Sciatic nerve (tissue), 2 donors: ENCODE measurements at regions not wholly inside any gene's neighbourhood (a gene's known extent, or its start where the extent isn't known, plus 50 kb on each side); places are given as distances from the start of the nearest gene placed in this dataset.
A peak's percentile ranks its signal among the peaks of the same experiment; 100 is the strongest.

Experiments
- ATAC-seq: fragments of 200-7000 bp; cut with Tn5 transposase; one replicate; pipeline ENCODE4 v1.9.1; 2020; ENCODE audit warnings: mild to moderate bottlenecking, moderate library complexity
- DNase-seq: peaks from one replicate; pipeline ENCODE4 v3.0.0-alpha.2; 2020; ENCODE audit warnings: low spot score
- intact Hi-C: fragments of 100-400 bp; cut with DNase I; formaldehyde crosslinking; loops from one replicate; pipeline ENCODE4 v1.14.2; 2022
- donor health status: DM: no; HTN: no; CAD: no.
- donor health status: DM: no; HTN: no; CAD: no.

DNA sequence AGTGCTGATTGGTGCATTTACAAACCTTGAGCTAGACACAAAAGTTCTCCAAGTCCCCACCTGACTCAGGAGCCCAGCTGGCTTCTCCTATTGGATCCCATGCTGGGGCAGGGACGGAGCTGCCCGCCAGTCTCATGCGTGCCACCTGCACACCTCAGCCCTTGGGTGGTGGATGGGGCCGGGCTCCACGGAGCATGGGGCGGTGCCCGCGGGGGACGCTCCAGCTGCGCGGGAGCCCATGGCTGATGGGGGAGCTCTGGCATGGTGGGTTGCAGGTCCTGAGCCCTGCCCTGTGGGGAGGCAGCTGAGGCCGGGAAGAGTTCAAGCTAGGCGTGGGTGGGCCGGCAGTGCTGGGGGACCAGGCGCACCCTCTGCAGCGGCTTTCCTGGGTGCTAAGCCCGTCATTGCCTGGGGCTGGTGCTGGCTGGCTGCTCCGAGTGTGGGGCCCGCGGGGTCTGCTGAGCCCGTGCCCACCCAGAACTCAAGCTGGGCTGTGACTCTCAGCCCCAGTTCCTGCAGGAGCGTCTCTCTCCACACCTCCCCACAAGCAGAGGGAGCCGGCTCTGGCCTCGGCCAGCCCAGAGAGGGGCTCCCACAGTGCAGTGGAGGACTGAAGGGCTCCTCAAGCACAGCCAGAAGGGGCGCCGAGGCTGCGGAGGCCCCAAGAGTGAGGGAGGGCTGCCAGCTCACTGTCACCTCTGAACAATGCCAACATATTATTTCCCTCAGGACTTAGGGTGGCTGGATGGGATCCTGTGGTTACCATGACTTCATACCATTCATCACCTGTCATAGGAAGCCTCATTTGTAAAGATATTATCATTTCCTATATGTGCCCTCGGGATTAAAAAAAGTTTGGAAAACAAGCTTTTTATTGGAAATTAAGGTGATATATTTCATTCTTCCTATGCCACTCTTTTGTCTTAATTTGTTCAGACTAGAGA is 688.7 kb downstream of the ETS1 start:
- DNase-seq (no peak), ATAC-seq (no peak)
- intact Hi-C loops = no loop called here

- intact Hi-C loops = no loop called here
- ATAC-seq = no peak
- DNase-seq = no peak
Observed at GRCh38 chr11:127895776-127896175, 691.6 kb downstream of the ETS1 start.

DNA sequence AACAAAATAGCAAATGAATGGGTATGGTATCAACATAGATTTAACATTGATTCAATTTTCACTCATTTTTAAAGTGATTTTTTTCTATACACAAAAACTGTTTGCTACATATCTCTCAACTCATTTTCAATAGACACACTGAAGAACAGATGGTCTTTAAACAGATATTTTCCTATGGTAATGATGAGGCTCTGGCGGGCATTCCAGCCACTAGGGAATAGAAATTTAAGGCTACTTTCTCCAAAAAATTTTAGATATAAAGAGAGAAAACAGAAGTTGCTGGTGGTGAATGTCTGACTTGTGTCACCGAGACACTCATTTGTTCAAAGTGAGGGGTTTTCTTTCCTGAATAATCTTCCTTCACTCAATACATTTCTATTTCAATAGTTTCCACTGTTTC is 693.0 kb downstream of the ETS1 start:
- ATAC-seq = no peak
- DNase-seq = no peak
- intact Hi-C loops = no loop called here

- DNase-seq (no peak), ATAC-seq (no peak)
- intact Hi-C loops = no loop called here
Observed at GRCh38 chr11:127890030-127890615, 697.2 kb downstream of the ETS1 start.

DNA sequence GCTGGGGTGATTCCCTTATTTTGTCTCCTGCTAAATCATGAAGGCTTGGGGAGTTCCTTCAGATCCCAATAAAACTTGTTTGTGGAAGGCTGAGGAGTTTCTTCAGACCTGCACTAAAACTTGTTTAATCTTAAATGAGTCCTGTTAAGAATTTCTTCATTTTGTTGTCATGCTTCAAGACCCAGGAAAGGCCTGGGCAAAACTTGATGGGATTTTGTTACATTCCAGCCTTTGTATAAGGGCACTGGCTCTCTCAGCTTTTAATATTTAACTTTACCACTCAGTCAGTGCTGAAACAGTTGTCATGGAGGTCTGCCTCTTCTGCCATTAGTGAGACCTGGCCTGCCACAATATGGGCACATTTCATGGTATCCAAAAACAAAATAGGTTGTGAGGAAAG is 699.0 kb downstream of the ETS1 start:
- ATAC-seq (no peak), DNase-seq (no peak)
- intact Hi-C loops = no loop called here

DNA sequence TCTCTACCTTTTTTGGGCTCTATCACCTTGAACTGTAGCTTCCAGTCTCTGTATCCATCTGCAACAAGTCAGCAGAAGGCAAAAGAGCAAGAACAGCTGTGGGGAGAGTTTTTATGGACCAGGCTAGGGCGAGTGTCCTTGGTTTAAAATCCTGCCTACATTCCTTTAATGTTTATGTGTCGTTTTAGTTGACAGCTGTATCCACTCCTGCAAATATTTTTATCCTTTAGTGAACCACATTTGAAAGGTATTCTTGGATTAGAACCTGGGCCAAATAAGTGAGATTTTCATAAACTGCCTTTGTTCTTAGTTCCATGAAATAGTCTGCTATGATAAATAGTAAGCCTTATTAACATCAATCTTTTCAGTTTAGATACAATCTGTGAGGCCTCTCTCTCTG is 712.2 kb downstream of the ETS1 start:
- ATAC-seq (no peak), DNase-seq (no peak)
- intact Hi-C loops = no loop called here

GRCh38 chr11:127873478-127873877 is 713.9 kb downstream of the ETS1 start:
- ATAC-seq = no peak
- intact Hi-C loops = no loop called here
- DNase-seq = no peak

DNA sequence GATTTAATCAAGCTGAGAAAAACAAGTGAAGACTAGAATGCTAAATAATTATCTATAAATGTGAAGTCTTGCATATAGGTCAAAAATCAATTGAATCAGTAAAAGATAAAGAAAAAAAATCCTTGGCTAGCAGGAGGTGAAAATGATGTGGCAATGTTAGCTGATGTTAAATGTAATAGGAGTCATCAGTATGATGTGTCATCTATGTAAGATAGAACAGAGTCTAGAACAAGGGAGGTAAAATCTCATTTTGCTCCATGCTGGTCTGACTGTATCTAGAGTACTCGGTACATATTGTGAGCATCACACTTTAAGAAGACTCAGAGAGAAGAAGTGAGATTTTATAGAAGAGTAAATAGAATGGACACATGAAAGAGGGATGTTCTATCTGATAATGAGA is 721.2 kb downstream of the ETS1 start:
- no peak for ATAC-seq
- no peak for DNase-seq
- intact Hi-C loops = no loop called here

GRCh38 chr11:127864861-127865260 is 722.5 kb downstream of the ETS1 start:
- intact Hi-C loops = no loop called here
- no peak for ATAC-seq
- no peak for DNase-seq

DNA sequence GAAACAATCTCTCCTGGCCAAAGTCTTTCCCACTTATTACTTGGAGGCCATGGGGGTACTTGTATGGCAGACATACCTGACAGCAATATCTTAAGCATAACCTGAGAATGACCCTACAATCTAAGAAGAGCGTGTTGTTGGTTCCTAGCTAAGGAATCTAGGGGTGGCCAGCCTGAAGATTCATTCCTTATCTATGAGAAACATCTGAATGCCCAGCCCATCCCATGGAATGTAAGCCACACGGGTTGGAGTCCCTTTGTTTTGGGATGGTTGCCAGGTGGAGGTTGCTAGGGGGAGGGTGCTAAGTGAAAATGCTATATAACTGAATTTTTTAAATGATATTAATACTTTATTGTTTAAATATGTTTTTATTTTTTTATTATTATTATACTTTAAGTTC is 725.0 kb downstream of the ETS1 start:
- DNase-seq = no peak
- ATAC-seq = no peak
- intact Hi-C loops = no loop called here

GRCh38 chr11:127859941-127860354 is 727.4 kb downstream of the ETS1 start:
- intact Hi-C loops = no loop called here
- ATAC-seq (no peak), DNase-seq (no peak)

GRCh38 chr11:127844876-127845275 is 742.5 kb downstream of the ETS1 start:
- DNase-seq (no peak), ATAC-seq (no peak)
- intact Hi-C loops = no loop called here

GRCh38 chr11:127843483-127844396 is 743.6 kb downstream of the ETS1 start:
- intact Hi-C loops = no loop called here
- no peak for ATAC-seq
- DNase-seq = peak; percentile 74

GRCh38 chr11:127825183-127825582 is 762.2 kb downstream of the ETS1 start:
- ATAC-seq = no peak
- intact Hi-C loops = no loop called here

GRCh38 chr11:127818625-127819024 is 768.7 kb downstream of the ETS1 start:
- no peak for DNase-seq
- intact Hi-C loops = no loop called here
- ATAC-seq = no peak

More at GRCh38 chr11:127825183-127825582, 762.2 kb downstream of the ETS1 start:
- no peak for DNase-seq

DNA sequence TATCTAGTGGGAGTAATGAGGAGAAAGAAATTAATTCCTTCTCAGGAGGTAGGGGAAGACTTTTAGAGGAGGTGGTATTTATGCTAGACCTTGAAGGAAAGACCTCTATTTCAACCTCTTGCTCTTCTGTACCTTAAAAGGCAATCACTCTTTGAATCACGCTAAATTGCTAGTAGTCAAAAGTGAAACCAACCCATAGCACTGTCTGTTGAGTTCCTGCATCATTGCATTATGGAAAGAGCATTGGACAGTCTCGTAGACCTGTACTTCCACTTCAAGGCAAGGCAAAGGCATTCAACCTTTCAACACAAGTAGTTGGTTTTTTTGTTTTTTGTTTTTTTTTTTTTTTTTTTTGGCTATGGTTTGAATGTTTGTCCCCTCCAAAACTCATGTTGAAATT is 770.4 kb downstream of the ETS1 start:
- no peak for DNase-seq
- no peak for ATAC-seq
- intact Hi-C loops = no loop called here

GRCh38 chr11:127815331-127815730 is 772.0 kb downstream of the ETS1 start:
- no peak for ATAC-seq
- intact Hi-C loops = no loop called here
- DNase-seq = no peak

GRCh38 chr11:127806501-127806900 is 780.9 kb downstream of the ETS1 start:
- intact Hi-C loops = no loop called here
- DNase-seq (no peak), ATAC-seq (no peak)

GRCh38 chr11:127805771-127806170 is 781.6 kb downstream of the ETS1 start:
- ATAC-seq (no peak), DNase-seq (no peak)
- intact Hi-C loops = no loop called here
